ENCODE measurements at regions not wholly inside any gene's neighbourhood (a gene's known extent, or its start where the extent isn't known, plus 50 kb on each side); places are given as distances from the start of the nearest gene placed in this dataset.
"Not testable (repeated sequence)": the region's sequence is repeated elsewhere in the genome, so short reads cannot be mapped to it uniquely, and the experiment has no call there.

- intact Hi-C loops (cut with DNase I; ENCODE audit: low total_unique reads) (no loop called here), in situ Hi-C loops (cut with MboI; ENCODE audit: low pct_ligation_motif_present in 1 of 4, low pct_unique_long_range_greater_than_20kb in 1 of 4, low sequenced_read_pairs in 3 of 4) (no loop called here)
- no peaks in the 10 kb centered on the region for H3K36me3 ChIP-seq
- DNase-seq, result no peak
- H3K27ac ChIP-seq, result no peak overlapping the region
- H3K9me3 ChIP-seq, result no peaks in the 10 kb centered on the region
- TF ChIP-seq POLR2AphosphoS5 (IDR thresholded peaks at IDR 0.05) (no peak), POLR2A (IDR thresholded peaks at IDR 0.05) (no peak), EP300 (IDR thresholded peaks at IDR 0.05; ENCODE audit: low read depth) (no peak)
- TF ChIP-seq, protein P1, sequence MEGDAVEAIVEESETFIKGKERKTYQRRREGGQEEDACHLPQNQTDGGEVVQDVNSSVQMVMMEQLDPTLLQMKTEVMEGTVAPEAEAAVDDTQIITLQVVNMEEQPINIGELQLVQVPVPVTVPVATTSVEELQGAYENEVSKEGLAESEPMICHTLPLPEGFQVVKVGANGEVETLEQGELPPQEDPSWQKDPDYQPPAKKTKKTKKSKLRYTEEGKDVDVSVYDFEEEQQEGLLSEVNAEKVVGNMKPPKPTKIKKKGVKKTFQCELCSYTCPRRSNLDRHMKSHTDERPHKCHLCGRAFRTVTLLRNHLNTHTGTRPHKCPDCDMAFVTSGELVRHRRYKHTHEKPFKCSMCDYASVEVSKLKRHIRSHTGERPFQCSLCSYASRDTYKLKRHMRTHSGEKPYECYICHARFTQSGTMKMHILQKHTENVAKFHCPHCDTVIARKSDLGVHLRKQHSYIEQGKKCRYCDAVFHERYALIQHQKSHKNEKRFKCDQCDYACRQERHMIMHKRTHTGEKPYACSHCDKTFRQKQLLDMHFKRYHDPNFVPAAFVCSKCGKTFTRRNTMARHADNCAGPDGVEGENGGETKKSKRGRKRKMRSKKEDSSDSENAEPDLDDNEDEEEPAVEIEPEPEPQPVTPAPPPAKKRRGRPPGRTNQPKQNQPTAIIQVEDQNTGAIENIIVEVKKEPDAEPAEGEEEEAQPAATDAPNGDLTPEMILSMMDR (IDR thresholded peaks at IDR 0.05), result no peak
- no peaks in the 10 kb centered on the region for H3K27me3 ChIP-seq
- WGBS, 2 donors (ENCODE audit: low coverage in 1 of 2), result 83 to 84% methylated on average over 2 of the region's 2 CpGs
- no peaks in the 10 kb centered on the region for H3K4me1 ChIP-seq
- no peak overlapping the region for H3K4me3 ChIP-seq
Observed at GRCh38 chr1:213457733-213458132, 406.7 kb downstream of the RPS6KC1 start.

- H3K27me3 ChIP-seq; intact Hi-C loops (cut with DNase I; ENCODE audit: low total_unique reads); H3K4me1 ChIP-seq; H3K27ac ChIP-seq; in situ Hi-C loops (cut with MboI; ENCODE audit: low pct_ligation_motif_present in 1 of 4, low pct_unique_long_range_greater_than_20kb in 1 of 4, low sequenced_read_pairs in 3 of 4); H3K36me3 ChIP-seq; DNase-seq; H3K9me3 ChIP-seq; H3K4me3 ChIP-seq: not testable (repeated sequence)
- WGBS, 2 donors (ENCODE audit: low coverage in 1 of 2), result 71 to 79% methylated on average over 1 to 3 of the region's 3 CpGs
Observed at GRCh38 chr1:213462374-213462773, 411.3 kb downstream of the RPS6KC1 start.

- 70 to 79% methylated on average over 1 to 2 of the region's 2 CpGs for WGBS, 2 donors (ENCODE audit: low coverage in 1 of 2)
- Histone ChIP-seq H3K9me3 (no peaks in the 10 kb centered on the region), H3K4me1 (no peaks in the 10 kb centered on the region), H3K36me3 (no peaks in the 10 kb centered on the region), H3K27me3 (no peaks in the 10 kb centered on the region), H3K4me3 (no peak overlapping the region), H3K27ac (no peak overlapping the region)
- intact Hi-C loops (cut with DNase I; ENCODE audit: low total_unique reads) (no loop called here), in situ Hi-C loops (cut with MboI; ENCODE audit: low pct_ligation_motif_present in 1 of 4, low pct_unique_long_range_greater_than_20kb in 1 of 4, low sequenced_read_pairs in 3 of 4) (no loop called here)
- no peak for DNase-seq
- no peak for TF ChIP-seq POLR2AphosphoS5 (IDR thresholded peaks at IDR 0.05)
- TF ChIP-seq, protein P1 (IDR thresholded peaks at IDR 0.05), result no peak
- TF ChIP-seq POLR2A (IDR thresholded peaks at IDR 0.05), result no peak
- no peak for TF ChIP-seq EP300 (IDR thresholded peaks at IDR 0.05; ENCODE audit: low read depth)
Observed at GRCh38 chr1:213464786-213465460, 413.9 kb downstream of the RPS6KC1 start.

- no peak for DNase-seq
- TF ChIP-seq, protein P1 (IDR thresholded peaks at IDR 0.05), result no peak
- no peak for TF ChIP-seq EP300 (IDR thresholded peaks at IDR 0.05; ENCODE audit: low read depth)
- no peak for TF ChIP-seq POLR2A (IDR thresholded peaks at IDR 0.05)
- TF ChIP-seq POLR2AphosphoS5 (IDR thresholded peaks at IDR 0.05), result no peak
- Histone ChIP-seq H3K9me3 (no peaks in the 10 kb centered on the region), H3K4me1 (no peaks in the 10 kb centered on the region), H3K27me3 (no peaks in the 10 kb centered on the region), H3K27ac (no peak overlapping the region), H3K36me3 (no peaks in the 10 kb centered on the region), H3K4me3 (no peak overlapping the region)
- in situ Hi-C loops (cut with MboI; ENCODE audit: low pct_ligation_motif_present in 1 of 4, low pct_unique_long_range_greater_than_20kb in 1 of 4, low sequenced_read_pairs in 3 of 4), result no loop called here
- intact Hi-C loops (cut with DNase I; ENCODE audit: low total_unique reads), result no loop called here
Observed at GRCh38 chr1:213466541-213466940, 415.5 kb downstream of the RPS6KC1 start.

GRCh38 chr1:213474054-213474453 lies 423.0 kb downstream of the RPS6KC1 start:
- Histone ChIP-seq H3K36me3 (no peaks in the 10 kb centered on the region), H3K27ac (no peak overlapping the region), H3K4me3 (no peak overlapping the region), H3K27me3 (no peaks in the 10 kb centered on the region), H3K4me1 (no peaks in the 10 kb centered on the region), H3K9me3 (no peaks in the 10 kb centered on the region)
- TF ChIP-seq POLR2AphosphoS5 (IDR thresholded peaks at IDR 0.05) (no peak), EP300 (IDR thresholded peaks at IDR 0.05; ENCODE audit: low read depth) (no peak), POLR2A (IDR thresholded peaks at IDR 0.05) (no peak)
- TF ChIP-seq, protein P1 (IDR thresholded peaks at IDR 0.05), result no peak
- intact Hi-C loops (cut with DNase I; ENCODE audit: low total_unique reads), result no loop called here
- WGBS, 2 donors (ENCODE audit: low coverage in 1 of 2), result 68% methylated on average over 7 of the region's 7 CpGs; no CpG with 5 or more reads in 1 of the 2 donors
- in situ Hi-C loops (cut with MboI; ENCODE audit: low pct_ligation_motif_present in 1 of 4, low pct_unique_long_range_greater_than_20kb in 1 of 4, low sequenced_read_pairs in 3 of 4), result no loop called here
- no peak for DNase-seq
